ENCODE measurements at regions not wholly inside any gene's neighbourhood (a gene's known extent, or its start where the extent isn't known, plus 50 kb on each side); places are given as distances from the start of the nearest gene placed in this dataset.

GRCh38 chr13:67643516-67644055, 413.4 kb upstream of the PCDH9 start:
- intact Hi-C loops (cut with micrococcal nuclease; ENCODE audit: unreplicated experiment), result no loop called here
- no peaks in the 10 kb centered on the region for H3K4me1 ChIP-seq (ENCODE audit: insufficient read depth, low read length, poor library complexity, severe bottlenecking)
- CTCF ChIA-PET, result no interaction called here
- no TSS peak for BruUV-seq (replicated peaks)
- H3K27ac ChIP-seq (ENCODE audit: low read depth, low read length, poor library complexity, severe bottlenecking), result no peak overlapping the region
- no peak for DNase-seq (ENCODE audit: low spot score)
- no peak overlapping the region for H3K4me3 ChIP-seq (ENCODE audit: low read depth, low read length, poor library complexity, severe bottlenecking)
- TF ChIP-seq EZH2 (IDR thresholded peaks at IDR 0.05; ENCODE audit: borderline replicate concordance, low read depth, low read length, poor library complexity, severe bottlenecking), result no peak
- TF ChIP-seq, protein P1, sequence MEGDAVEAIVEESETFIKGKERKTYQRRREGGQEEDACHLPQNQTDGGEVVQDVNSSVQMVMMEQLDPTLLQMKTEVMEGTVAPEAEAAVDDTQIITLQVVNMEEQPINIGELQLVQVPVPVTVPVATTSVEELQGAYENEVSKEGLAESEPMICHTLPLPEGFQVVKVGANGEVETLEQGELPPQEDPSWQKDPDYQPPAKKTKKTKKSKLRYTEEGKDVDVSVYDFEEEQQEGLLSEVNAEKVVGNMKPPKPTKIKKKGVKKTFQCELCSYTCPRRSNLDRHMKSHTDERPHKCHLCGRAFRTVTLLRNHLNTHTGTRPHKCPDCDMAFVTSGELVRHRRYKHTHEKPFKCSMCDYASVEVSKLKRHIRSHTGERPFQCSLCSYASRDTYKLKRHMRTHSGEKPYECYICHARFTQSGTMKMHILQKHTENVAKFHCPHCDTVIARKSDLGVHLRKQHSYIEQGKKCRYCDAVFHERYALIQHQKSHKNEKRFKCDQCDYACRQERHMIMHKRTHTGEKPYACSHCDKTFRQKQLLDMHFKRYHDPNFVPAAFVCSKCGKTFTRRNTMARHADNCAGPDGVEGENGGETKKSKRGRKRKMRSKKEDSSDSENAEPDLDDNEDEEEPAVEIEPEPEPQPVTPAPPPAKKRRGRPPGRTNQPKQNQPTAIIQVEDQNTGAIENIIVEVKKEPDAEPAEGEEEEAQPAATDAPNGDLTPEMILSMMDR (conservative IDR thresholded peaks at IDR 0.05; ENCODE audit: low read depth, low read length), result 0 out of 2 replicates have a peak, but pooled peaks have one; percentile 22
- POLR2A ChIA-PET (ENCODE audit: low non-redundant PET), result no interaction called here
- H3K27me3 ChIP-seq (replicated peaks; ENCODE audit: insufficient read depth, low read depth, low read length, poor library complexity), result no peaks in the 10 kb centered on the region
- H3K9me3 ChIP-seq (ENCODE audit: low read depth, low read length, poor library complexity, severe bottlenecking), result no peaks in the 10 kb centered on the region
- no peaks in the 10 kb centered on the region for H3K36me3 ChIP-seq (ENCODE audit: insufficient read depth, low read length, poor library complexity, severe bottlenecking)

- ChIA-PET POLR2A (ENCODE audit: low non-redundant PET) (no interaction called here), CTCF (no interaction called here)
- Histone ChIP-seq H3K4me3 (ENCODE audit: low read depth, low read length, poor library complexity, severe bottlenecking) (no peak overlapping the region), H3K36me3 (ENCODE audit: insufficient read depth, low read length, poor library complexity, severe bottlenecking) (no peaks in the 10 kb centered on the region), H3K4me1 (ENCODE audit: insufficient read depth, low read length, poor library complexity, severe bottlenecking) (no peaks in the 10 kb centered on the region), H3K27ac (ENCODE audit: low read depth, low read length, poor library complexity, severe bottlenecking) (no peak overlapping the region), H3K27me3 (replicated peaks; ENCODE audit: insufficient read depth, low read depth, low read length, poor library complexity) (no peaks in the 10 kb centered on the region), H3K9me3 (ENCODE audit: low read depth, low read length, poor library complexity, severe bottlenecking) (no peaks in the 10 kb centered on the region)
- no peak for DNase-seq (ENCODE audit: low spot score)
- TF ChIP-seq, protein P1 (conservative IDR thresholded peaks at IDR 0.05; ENCODE audit: low read depth, low read length), result no peak
- TF ChIP-seq EZH2 (IDR thresholded peaks at IDR 0.05; ENCODE audit: borderline replicate concordance, low read depth, low read length, poor library complexity, severe bottlenecking), result no peak
- no TSS peak for BruUV-seq (replicated peaks)
- intact Hi-C loops (cut with micrococcal nuclease; ENCODE audit: unreplicated experiment), result no loop called here
These were observed 412.5 kb upstream of the PCDH9 start for GRCh38 chr13:67642657-67643056.

DNA sequence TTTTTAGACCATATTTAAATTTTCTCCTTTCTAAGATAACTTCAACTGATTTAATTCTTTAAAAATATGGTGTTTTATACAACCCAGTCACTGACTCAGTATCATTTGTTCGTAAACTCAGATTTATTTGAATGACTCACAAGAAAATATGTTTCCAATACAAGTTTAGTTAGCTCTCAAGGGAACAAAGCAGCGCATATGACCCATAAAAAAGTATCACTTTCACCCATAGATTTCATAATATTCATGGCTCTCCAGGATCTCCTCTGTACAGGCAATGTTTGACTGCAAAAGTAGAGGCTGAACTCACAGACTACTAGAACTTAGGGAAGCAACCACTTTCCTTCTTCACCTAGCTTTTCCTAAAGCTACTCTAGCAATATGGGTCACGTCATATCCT, 405.6 kb upstream of the PCDH9 start:
- TF ChIP-seq EZH2 (IDR thresholded peaks at IDR 0.05; ENCODE audit: borderline replicate concordance, low read depth, low read length, poor library complexity, severe bottlenecking), result no peak
- TF ChIP-seq, protein P1 (conservative IDR thresholded peaks at IDR 0.05; ENCODE audit: low read depth, low read length), result no peak
- ChIA-PET CTCF (no interaction called here), POLR2A (ENCODE audit: low non-redundant PET) (no interaction called here)
- Histone ChIP-seq H3K27ac (ENCODE audit: low read depth, low read length, poor library complexity, severe bottlenecking) (no peak overlapping the region), H3K9me3 (ENCODE audit: low read depth, low read length, poor library complexity, severe bottlenecking) (no peaks in the 10 kb centered on the region), H3K4me1 (ENCODE audit: insufficient read depth, low read length, poor library complexity, severe bottlenecking) (peaks cover 28% of the 10 kb centered on the region), H3K27me3 (replicated peaks; ENCODE audit: insufficient read depth, low read depth, low read length, poor library complexity) (no peaks in the 10 kb centered on the region), H3K36me3 (ENCODE audit: insufficient read depth, low read length, poor library complexity, severe bottlenecking) (no peaks in the 10 kb centered on the region), H3K4me3 (ENCODE audit: low read depth, low read length, poor library complexity, severe bottlenecking) (no peak overlapping the region)
- no TSS peak for BruUV-seq (replicated peaks)
- peak; percentile 25 for DNase-seq (ENCODE audit: low spot score)
- intact Hi-C loops (cut with micrococcal nuclease; ENCODE audit: unreplicated experiment), result no loop called here

Measured in A673 (cell line).